ENCODE measurements at regions not wholly inside any gene's neighbourhood (a gene's known extent, or its start where the extent isn't known, plus 50 kb on each side); places are given as distances from the start of the nearest gene placed in this dataset.
"Not testable (repeated sequence)": the region's sequence is repeated elsewhere in the genome, so short reads cannot be mapped to it uniquely, and the experiment has no call there.

GRCh38 chr14:89697281-89698060 lies 257.1 kb downstream of the EFCAB11 start:
- DNase-seq (ENCODE audit: low read depth), result no peak

GRCh38 chr14:89695846-89696245 lies 258.7 kb downstream of the EFCAB11 start:
- no peak for DNase-seq (ENCODE audit: low read depth)

GRCh38 chr14:89690139-89690538 lies 264.4 kb downstream of the EFCAB11 start:
- DNase-seq (ENCODE audit: low read depth), result no peak

GRCh38 chr14:89689711-89690110 lies 264.8 kb downstream of the EFCAB11 start:
- not testable (repeated sequence) for DNase-seq (ENCODE audit: low read depth)

- no peak for DNase-seq (ENCODE audit: low read depth)
Observed at GRCh38 chr14:89688507-89689211, 265.9 kb downstream of the EFCAB11 start.

GRCh38 chr14:89687129-89687528 lies 267.4 kb downstream of the EFCAB11 start:
- DNase-seq (ENCODE audit: low read depth), result not testable (repeated sequence)

GRCh38 chr14:89684139-89684538 lies 267.1 kb upstream of the FOXN3 start:
- DNase-seq (ENCODE audit: low read depth), result no peak

- no peak for DNase-seq (ENCODE audit: low read depth)
Observed at GRCh38 chr14:89681086-89682018, 264.3 kb upstream of the FOXN3 start.

- no peak for DNase-seq (ENCODE audit: low read depth)
Observed at GRCh38 chr14:89680156-89680555, 263.1 kb upstream of the FOXN3 start.

- DNase-seq (ENCODE audit: low read depth), result no peak
Observed at GRCh38 chr14:89678768-89679167, 261.7 kb upstream of the FOXN3 start.

- DNase-seq (ENCODE audit: low read depth), result no peak
Observed at GRCh38 chr14:89675590-89675989, 258.6 kb upstream of the FOXN3 start.

GRCh38 chr14:89674936-89675335 lies 257.9 kb upstream of the FOXN3 start:
- DNase-seq (ENCODE audit: low read depth), result no peak

- no peak for DNase-seq (ENCODE audit: low read depth)
Observed at GRCh38 chr14:89674240-89674639, 257.2 kb upstream of the FOXN3 start.

- DNase-seq (ENCODE audit: low read depth), result no peak
Observed at GRCh38 chr14:89673512-89674225, 256.6 kb upstream of the FOXN3 start.

GRCh38 chr14:89672636-89673511 lies 255.8 kb upstream of the FOXN3 start:
- DNase-seq (ENCODE audit: low read depth), result no peak

GRCh38 chr14:89669193-89669592 lies 252.2 kb upstream of the FOXN3 start:
- no peak for DNase-seq (ENCODE audit: low read depth)

GRCh38 chr14:89667983-89668382 lies 250.9 kb upstream of the FOXN3 start:
- DNase-seq (ENCODE audit: low read depth), result no peak

GRCh38 chr14:89665300-89666081 lies 248.5 kb upstream of the FOXN3 start:
- DNase-seq (ENCODE audit: low read depth), result not testable (repeated sequence)

GRCh38 chr14:89661392-89661791 lies 244.4 kb upstream of the FOXN3 start:
- DNase-seq (ENCODE audit: low read depth), result no peak

Measured in T-helper 22 cell (primary cell).